Activated CD8-positive, alpha-beta memory T cell treated with anti-CD3 and anti-CD28 coated beads for 48 hours (primary cell): ENCODE measurements at regions not wholly inside any gene's neighbourhood (a gene's known extent, or its start where the extent isn't known, plus 50 kb on each side); places are given as distances from the start of the nearest gene placed in this dataset.

Source experiments
- DNase-seq, 3 experiments: peaks; one replicate each; pipeline ENCODE4 v3.0.0-alpha.2; 2020; ENCODE audit warnings: low read depth in 2 of 3, low spot score in 2 of 3

DNA sequence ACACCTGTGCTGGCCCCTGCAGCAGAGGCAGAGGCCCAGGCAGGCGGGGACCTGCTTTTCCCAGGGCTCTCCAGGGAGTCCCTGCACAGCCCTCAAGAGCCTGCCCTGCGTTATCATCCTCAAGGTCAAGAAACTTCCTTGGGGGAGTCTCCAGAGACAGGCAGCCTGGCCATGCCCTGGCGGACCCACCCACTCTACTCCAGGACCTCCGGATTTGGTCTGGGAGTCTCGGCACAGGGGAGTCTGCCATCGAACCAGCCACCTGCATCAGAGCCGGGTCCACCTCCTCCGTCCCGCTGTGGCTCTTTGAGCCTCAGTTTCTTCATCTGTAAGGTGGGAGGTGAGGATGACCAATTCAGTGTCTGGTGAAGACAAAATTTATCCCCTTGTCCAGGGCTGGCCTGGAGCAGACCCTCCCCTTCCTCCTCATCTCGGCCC is 75.3 kb upstream of the TNRC6C start:
- no peak for DNase-seq

DNA sequence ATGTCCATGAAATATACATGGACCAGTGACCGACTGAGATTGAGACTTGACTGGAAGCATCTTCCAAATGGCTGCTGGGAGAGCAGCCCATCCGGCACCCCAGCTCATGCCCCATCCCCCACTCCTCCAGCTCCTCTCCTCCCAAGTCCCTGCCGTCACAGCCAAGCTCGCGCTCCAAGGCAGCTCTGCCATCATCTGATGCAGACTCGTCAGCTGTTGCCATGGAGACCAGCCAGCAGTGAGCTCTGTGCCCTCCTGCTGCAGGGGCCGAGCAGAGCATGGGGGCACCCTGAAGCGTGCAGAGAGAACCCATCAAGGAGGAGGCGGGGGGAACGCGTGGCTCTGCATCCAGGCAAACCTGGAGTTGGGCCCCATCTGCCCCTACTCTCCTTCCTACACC is 74.5 kb upstream of the TNRC6C start:
- DNase-seq, result no peak

DNA sequence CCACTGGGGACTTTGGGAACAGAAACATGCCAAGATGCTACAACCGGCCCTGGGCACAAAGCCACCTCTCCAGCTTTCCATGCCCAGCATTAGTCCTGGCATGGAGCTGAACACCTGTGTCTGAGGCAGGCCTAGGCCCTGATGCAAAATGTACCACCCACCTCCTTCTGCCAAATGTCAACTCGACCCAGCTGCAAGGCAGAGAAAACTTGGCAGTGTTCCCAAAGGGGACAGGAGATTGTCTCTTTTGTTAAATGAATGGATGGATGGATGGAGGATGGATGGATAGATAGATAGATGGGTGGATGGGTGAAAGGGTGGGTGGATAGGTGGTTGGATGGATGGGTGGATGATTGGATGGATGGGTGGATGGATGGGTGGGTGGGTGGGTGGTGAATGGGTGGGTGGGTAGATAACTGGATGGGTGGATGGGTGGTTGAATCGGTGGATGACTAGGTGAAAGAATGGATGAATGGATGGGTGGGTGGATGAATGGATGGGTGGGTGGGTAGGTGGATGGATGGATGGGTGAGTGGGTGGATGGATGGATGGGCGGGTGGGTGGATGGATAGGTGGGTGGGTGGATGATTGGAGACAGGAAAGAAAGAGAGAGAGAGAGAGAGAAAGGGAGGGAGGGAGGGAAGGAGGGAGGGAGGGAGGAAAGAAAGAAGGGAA is 73.4 kb upstream of the TNRC6C start:
- DNase-seq, result no peak

DNA sequence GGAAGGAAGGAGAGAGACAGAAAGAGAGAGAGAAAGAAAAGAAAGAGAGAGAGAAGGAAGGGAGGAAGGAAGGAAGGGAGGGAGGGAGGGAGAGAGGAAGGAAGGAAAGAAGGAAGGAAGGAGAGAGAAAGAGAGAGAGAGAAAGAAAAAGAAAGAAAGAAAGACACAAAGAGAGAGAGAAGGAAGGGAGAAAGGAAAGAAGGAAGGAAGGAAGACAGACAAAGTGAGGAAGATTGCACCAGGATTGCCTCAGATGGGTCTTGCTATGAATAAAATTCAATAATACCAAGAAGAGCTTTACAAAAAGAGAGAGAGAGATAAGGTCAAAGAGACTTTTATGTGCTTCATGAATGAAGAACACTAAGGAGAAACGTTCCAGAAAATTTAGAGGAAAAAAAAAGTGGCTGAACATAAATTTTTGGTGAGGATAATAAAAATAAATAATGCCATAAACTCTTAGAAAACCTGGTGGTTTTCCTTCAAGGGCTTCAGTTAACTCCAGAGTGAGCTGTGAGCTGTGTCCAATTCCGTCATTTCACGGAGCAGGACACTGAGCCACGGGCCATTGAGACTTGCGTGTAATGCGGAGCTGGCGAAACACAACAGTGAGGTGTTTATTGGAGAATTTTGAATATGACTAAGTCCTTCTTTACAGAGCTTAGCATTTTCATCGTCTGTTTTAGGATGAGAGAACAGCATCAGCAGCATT is 72.7 kb upstream of the TNRC6C start:
- DNase-seq, result no peak

DNA sequence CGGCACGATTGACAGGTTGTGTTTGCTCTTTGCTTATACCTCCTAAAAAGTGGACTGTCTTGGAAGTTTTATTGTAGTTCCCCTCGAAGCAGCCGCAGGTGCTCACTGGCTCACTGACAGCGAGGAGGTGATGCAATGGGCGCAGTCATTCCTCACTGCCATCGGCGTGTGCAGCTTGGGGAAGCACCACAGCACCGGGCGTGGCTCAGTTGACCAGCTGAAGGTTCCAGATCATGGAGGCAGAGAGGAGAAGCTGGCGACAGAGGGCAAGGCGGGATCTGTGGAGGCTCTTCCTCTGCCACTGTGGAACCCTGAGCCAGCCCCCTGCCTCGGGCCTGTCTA is 72.1 kb upstream of the TNRC6C start:
- no peak for DNase-seq

DNA sequence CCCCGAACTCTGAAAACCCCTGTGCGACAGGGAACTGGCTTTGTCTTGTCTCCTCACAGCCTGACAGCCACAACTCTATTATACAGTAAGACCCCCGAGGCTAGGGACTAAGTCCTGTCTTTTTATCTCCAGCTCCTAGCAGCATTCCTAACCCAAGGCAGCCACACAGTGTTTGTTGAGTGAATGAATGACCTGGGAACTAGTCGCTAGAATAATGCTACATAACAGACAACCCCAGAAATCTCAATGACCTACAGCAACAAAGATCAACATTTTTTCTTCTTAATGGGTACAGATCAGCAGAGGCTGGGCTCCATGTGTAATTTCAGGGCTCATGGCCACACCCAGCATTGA is 71.4 kb upstream of the TNRC6C start:
- DNase-seq, result no peak

DNA sequence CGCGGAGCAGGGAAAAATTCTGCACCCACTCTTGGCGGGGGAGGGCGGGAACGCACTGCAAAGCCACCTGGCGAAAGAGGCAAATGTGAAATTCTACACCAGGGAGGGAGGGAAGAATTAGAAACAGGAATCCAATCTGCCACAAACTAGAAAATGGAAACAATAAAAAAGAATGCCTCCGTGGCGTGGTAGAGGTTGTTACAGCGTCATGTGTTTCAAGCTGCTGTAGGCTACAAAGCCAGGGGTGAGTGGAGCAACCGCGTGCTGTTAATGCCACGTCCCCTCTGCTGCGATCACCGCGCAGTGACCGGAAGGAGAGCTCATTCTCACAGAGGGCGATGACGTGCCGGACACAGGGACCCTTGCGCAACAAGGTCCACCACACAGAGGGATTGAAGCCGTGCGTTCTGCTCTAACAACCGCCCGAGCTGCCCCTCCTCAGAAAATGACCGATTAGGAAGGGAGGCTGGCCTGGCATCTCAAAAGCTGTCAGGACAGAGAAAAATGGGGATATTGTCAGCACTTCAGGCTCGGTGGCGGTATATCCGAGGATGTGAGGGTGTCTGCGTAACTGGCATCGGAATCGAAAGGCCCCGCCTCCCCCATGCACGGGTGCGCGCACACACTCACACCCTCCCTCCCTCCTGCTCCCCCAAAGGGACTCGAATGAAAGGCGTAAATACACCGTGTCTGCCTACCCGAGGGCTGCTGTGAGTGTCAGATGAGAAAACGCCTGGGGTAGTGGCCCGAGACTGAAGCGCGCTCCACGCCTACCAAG is 70.8 kb upstream of the TNRC6C start:
- DNase-seq, result peak in 1 of 3 experiments; percentile 26

DNA sequence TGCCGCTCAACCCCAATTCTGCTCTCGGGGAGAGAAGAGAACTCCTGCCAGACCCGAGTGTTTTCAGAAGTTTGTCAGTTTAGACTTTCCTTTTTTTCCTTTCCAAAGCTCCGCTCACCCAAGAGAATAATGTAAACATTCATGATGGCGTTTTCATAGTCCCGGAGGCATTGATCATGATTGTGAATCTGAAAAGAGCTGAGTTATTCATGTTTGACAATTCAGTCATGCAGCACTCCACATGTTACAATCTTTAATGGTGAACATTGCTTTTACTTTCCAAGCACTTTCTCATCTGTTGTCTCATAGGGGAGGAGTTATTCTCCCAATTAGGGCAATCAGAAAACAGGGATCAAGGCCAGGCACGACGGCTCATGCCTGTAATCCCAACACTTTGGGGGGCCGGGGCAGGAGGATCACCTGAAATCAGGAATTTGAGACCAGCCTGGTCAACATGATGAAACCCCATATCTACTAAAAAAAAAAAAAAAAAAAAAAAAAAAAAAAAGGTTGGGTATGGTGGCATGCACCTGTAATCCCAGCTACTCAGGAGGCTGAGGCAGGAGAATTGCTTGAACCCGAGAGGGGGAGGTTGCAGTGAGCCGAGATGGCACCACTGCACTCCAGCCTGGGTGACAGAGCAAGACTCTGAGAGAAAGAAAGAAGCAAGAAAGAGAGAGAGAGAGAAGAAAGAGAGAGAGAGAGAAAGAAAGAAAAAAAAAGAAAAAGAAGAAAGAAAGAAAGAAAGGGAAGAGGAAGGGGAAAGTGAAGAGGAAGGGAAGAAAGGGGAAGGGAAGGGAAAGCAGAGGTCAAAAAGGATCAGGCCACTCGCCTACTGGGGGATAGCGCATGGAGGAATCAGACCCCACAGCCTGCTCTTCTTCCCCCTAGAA is 70.0 kb upstream of the TNRC6C start:
- no peak for DNase-seq

DNA sequence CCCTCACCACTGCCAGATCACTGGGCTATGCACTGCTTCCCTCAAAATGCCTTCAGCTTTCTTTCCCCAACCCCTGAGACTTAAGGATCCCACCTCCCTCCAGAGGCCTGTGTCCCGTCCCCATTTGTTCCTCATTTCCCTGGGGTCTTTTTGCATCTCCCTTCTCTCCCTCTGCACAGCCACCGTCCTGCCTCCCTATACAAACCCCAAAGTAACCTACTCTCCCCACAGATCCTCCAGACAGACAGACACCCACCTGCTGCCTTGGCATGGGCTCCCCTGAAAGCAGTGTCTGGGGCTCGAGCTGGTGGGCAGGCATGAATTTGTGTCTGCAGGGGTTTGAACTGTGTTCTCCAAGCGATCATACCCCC is 69.4 kb upstream of the TNRC6C start:
- no peak for DNase-seq

DNA sequence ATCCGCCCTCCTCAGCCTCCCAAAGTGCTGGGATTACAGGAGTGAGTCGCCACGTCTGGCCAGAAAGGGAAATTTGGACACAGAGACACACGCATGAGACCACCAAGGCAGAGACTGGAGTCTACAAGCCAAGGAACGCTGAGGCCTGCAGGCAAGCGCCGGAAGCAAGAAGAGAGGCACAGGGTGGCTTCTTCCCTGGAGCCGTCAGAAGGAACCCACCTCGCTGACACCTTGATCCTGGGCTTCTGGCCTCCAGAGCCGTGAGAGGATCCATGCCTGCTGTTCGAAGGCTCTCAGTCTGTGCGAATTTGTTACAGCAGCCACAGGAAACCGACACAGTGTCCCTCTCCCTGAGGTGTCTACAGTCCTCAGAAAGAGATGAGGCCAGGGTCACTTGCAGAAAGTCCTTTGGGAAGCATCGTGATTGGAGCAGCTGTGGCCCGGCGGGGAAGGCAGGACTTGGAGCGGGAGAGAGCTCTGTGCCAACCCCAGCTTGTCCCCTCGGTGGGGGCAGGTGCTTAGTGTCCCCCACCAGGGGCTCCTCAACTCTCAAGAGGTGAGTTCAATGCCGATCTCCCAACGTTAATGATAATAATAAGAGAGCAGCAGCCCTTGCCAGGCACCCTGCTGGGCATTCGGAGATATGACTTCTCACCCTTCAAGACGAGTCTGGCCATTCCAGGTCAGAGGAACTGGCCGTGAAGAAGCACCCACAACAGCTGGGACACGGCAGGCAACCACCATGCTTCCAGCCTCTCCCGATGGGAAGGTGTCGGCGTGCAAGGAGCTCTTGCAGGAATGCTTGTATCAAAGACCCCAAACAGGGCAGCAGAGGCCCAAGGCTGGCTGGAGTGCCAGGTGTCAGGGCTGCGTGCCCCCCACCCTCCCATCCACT is 68.4 kb upstream of the TNRC6C start:
- DNase-seq, result no peak

DNA sequence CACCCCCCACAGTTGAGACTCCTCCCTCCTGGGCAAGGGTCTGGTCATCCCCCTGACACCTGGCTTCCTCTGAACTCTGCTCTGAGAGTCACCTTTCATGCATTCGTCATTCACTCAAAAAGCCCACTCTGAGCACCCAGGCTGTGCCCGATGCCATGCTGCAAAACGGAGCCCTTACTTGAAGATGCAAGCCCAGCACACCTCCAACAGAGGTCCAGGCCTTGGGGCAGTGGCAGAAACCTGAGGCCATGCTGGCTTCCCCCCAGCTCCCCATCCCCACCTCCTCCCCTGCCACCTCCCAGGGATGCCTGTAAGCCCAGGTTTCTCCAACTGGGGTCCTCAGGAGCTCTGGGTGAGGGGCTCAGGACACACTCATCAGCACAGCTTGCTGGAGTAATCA is 67.7 kb upstream of the TNRC6C start:
- DNase-seq, result no peak

DNA sequence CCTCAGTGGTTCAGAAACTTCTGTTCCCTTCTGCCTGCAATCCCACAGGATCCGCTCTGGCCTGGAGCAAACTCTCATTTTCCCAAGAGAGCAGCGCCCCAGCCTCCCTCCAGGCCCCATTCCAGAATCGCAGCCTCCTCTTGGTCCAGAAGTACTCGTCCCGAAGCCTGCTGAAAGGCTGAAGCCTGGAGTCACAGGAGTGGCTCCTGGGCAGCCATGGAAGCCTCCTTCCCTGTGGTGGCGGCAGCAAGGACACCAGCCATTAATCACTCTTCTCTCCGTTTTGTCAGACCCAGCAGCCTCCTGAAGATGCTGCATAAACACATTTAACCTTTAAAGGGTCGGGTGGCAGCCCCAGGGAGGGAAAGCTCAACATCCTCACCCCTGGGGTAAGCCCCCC is 66.9 kb upstream of the TNRC6C start:
- DNase-seq, result no peak

DNA sequence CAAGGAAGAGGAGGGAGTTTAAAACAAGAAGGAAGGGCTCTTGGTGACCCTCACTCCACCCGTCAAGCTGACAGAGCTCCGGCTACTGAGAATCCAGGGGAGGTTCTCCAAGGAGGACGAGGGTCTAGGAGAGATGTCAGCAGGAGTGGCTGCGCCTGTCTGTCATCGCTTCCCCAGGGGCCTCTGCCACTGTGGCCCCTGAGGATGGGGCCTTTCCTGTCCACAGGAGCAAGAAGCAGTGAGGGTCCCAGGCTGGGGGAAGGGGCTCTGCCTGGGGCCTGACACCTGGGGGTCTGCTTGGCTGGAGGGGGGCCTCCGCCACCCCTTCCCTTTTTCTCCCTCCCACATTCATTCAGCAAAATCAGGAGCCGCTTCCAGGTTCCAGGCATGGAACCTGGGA is 66.5 kb upstream of the TNRC6C start:
- DNase-seq, result no peak

DNA sequence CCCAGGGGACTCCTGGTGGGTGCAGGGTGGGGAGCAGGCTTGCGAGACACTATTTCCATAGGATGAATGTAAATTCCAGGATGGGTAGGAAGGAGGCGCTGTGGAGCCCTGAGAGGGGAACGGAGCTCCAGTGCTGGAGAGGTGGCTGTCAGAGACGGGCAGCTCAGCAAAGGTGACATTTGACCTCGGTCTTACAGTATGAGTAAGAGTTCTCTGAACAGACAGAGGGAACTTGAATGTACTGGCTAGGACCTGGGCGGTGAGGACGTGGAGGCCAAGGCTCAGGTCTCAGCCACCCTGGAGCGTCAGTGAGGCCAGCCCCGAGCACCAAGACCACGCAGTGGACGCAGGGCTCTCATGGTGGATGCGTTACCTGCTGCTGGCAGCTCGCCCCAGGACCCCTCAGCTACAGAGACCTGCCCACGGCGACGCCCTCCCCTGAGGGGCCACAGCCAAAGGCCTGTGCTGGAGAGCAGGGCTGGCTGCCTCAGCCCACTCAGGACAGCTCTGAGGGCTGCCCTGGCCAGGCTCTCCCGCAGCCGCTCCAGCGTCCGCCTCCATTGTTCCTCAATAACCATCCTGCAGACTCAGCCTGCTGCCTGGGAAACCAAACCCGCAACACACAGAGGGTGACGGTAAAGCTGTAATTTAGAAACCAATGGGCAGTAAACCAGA is 65.9 kb upstream of the TNRC6C start:
- no peak for DNase-seq

DNA sequence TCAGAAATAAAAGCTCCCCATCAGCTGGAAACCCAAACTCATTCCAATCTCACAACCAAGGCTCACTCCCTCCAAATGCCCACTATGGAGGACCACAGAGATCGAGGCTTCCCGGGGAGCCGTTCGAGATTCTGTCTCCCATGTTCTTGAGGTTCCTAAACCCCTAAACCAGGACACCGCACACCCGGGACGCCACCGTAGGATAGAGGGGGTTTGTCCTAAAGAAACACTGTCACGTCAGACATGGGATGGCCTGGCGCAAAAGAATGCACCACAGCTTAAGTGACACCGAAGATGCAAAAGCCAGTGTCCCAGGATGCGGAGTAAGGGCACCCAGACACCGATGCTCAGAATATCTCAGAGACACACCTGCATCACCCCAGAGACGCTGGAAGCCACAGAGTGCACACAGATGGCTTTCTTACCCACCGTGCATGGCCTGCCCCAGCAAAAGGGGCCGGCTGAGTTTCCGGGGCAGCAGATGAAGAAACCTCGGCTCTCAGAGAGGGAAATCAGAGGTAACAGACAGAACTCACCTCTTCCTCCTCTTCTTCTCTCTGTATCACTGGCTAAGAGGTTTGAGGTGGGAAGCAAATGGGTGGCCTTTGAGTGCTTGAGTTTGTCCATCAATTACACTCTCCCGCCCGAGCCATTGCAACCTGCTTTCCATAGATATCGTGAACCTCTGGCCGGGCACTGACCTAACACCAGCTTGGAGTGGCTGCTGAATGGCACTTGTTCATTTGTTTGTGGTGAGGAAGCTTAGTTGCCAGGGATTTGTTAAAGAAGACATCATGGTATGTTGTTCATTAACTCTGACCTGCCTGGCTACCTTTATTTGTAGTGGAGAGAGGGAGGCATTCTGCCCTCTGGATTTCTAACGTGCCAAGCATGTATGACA is 65.1 kb upstream of the TNRC6C start:
- DNase-seq, result no peak

DNA sequence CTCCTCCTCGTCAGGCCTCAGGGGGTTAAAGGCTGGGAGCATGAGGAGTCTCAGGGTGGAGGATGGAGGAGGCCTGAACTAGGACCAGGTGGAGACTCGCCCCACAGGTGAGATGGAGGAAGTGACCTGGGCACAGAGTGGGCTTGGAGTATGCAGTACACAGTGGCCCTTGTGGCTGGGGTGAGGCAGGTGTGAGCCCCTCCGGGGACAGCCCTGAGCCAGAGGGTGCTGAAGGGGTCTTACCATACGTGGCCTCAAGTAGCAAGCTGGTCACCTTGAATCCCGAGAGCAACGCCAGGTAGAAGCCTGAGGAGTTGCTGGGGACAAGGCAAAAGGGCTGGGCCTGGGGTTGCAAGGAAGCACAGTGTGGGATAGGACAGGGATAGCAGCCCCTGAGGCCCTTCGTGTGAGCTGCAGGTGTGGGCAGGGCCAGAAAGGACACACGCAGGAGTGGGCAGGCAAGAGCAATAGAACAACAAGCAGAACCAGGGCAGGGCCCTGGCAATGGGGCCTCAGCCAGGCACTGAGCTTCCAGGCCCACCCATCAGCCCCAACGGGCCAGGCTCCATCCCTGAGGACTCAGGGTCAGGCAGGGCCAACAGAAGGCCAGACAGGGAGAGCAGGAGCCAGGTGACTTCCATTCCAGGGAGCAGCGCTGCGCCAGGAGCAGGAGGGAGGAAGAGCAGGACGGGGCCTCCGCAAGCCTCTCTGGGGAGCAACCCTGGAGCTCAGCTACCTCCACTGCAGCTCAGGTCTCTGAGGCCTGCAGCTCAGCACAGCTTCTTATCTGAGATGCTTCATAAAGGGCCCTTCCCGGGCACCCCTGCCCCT is 64.2 kb upstream of the TNRC6C start:
- no peak for DNase-seq

DNA sequence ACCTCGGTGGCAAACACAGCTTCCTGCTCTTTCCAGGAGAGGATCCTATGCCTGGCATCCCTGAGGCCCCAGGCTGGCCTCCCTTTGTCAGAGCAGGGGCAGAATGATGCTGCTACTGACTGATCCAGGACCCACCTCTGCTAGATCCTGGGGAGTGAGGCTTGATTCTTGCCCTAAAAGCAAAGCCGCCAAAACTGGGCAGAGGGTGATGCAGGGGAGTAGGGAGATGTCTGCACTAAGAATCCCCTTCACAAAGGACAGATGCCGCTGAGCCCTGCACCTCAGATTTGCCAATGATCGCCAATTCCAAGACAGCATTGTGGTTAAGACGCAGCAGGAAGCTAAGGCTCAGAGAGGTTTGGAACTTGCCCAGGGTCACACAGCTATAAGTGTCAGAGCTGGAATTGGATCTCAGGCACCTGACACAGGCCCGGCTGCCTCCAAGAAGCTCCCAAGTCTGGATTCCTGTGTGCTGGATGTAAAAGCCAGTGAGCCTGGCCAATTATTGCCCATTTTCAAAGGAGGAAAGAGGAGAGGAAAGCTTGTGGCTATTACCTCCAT is 60.7 kb upstream of the TNRC6C start:
- DNase-seq, result no peak
